Smooth muscle cell (in vitro differentiated cells): ENCODE measurements at regions not wholly inside any gene's neighbourhood (a gene's known extent, or its start where the extent isn't known, plus 50 kb on each side); places are given as distances from the start of the nearest gene placed in this dataset.

Experiments used
- DNase-seq: peaks from one replicate; lab custom pipeline; 2025; ENCODE audit not compliant: unreplicated experiment; lab: John Stamatoyannopoulos, UW
- H2AFZ ChIP-seq: fragments of 200-600 bp; sonication (generic); 2 replicates; pipeline ENCODE4 v1.6.0; 2016; ENCODE audit warnings: antibody characterized with exemption, low read depth, mild to moderate bottlenecking
- H3F3A ChIP-seq: fragments of 200-600 bp; sonication (generic); 2 replicates; pipeline ENCODE4 v1.6.0; 2017; ENCODE audit warnings: antibody characterized with exemption, low read depth
- H3K27ac ChIP-seq: fragments of 200-600 bp; sonication (generic); 2 replicates; pipeline ENCODE4 v1.5.1; 2016; ENCODE audit warnings: low read depth, mild to moderate bottlenecking
- H3K27me3 ChIP-seq: fragments of 200-600 bp; sonication (generic); 2 replicates; pipeline ENCODE4 v1.6.1; 2016; ENCODE audit warnings: low read depth, mild to moderate bottlenecking
- H3K36me3 ChIP-seq: fragments of 200-600 bp; sonication (generic); 2 replicates; pipeline ENCODE4 v1.5.1; 2016; ENCODE audit warnings: low read depth
- H3K4me1 ChIP-seq: fragments of 200-600 bp; sonication (generic); 2 replicates; pipeline ENCODE4 v1.5.1; 2016; ENCODE audit warnings: low read depth
- H3K4me2 ChIP-seq: fragments of 200-600 bp; sonication (generic); 2 replicates; pipeline ENCODE4 v1.6.0; 2016; ENCODE audit warnings: mild to moderate bottlenecking
- H3K4me3 ChIP-seq: fragments of 200-600 bp; sonication (generic); 2 replicates; pipeline ENCODE4 v1.5.1; 2016; ENCODE audit warnings: mild to moderate bottlenecking
- H3K79me2 ChIP-seq: fragments of 200-600 bp; sonication (generic); 2 replicates; pipeline ENCODE4 v1.6.0; 2016; ENCODE audit warnings: low read depth, mild to moderate bottlenecking
- H3K9ac ChIP-seq: fragments of 200-600 bp; sonication (generic); 2 replicates; pipeline ENCODE4 v1.6.0; 2016; ENCODE audit warnings: low read depth
- H3K9me3 ChIP-seq: fragments of 200-600 bp; sonication (generic); replicated peaks from 2 replicates; pipeline ENCODE4 v1.5.1; 2016; ENCODE audit warnings: low read depth
- H4K20me1 ChIP-seq: fragments of 200-600 bp; sonication (generic); 2 replicates; pipeline ENCODE4 v1.6.0; 2016; ENCODE audit warnings: low read depth
- CTCF ChIP-seq: fragments of 200-600 bp; sonication (generic); IDR thresholded peaks from 2 replicates; pipeline ENCODE4 v1.5.1; 2017; ENCODE audit warnings: borderline replicate concordance, mild to moderate bottlenecking, antibody characterized with exemption; ENCODE audit not compliant: insufficient read depth, poor library complexity, severe bottlenecking
- WGBS: methylation state at CpG from one replicate; pipeline ENCODE4 v1.1.7; 2016; ENCODE audit warnings: low lambda C conversion rate; 5-methylcytosine and 5-hydroxymethylcytosine counted together

- H3K4me2 ChIP-seq, result no peak overlapping the region
- peaks cover 5% of the 10 kb centered on the region for H3K4me1 ChIP-seq
- no peak overlapping the region for H3K9ac ChIP-seq
- no peak overlapping the region for H2AFZ ChIP-seq
- no peaks in the 10 kb centered on the region for H4K20me1 ChIP-seq
- H3F3A ChIP-seq, result no peaks in the 10 kb centered on the region
- no peak for DNase-seq
- H3K27me3 ChIP-seq, result peaks cover 3% of the 10 kb centered on the region
- H3K36me3 ChIP-seq, result no peaks in the 10 kb centered on the region
- no peak overlapping the region for H3K27ac ChIP-seq
- H3K9me3 ChIP-seq, result no peaks in the 10 kb centered on the region
- no peaks in the 10 kb centered on the region for H3K79me2 ChIP-seq
- WGBS, result 77% methylated on average over 8 of the region's 8 CpGs
- TF ChIP-seq CTCF, result no peak
- no peak overlapping the region for H3K4me3 ChIP-seq
These were observed 728.5 kb upstream of the ADAMTS16 start for GRCh38 chr5:4411664-4412063.

- Histone ChIP-seq H2AFZ (no peak overlapping the region), H3K4me1 (peaks cover 5% of the 10 kb centered on the region), H3K36me3 (no peaks in the 10 kb centered on the region), H3K27me3 (peaks cover 3% of the 10 kb centered on the region), H3F3A (no peaks in the 10 kb centered on the region), H3K79me2 (no peaks in the 10 kb centered on the region), H3K9me3 (no peaks in the 10 kb centered on the region), H3K9ac (no peak overlapping the region), H3K27ac (no peak overlapping the region), H4K20me1 (no peaks in the 10 kb centered on the region), H3K4me2 (no peak overlapping the region), H3K4me3 (no peak overlapping the region)
- DNase-seq, result no peak
- TF ChIP-seq CTCF, result no peak
- 76% methylated on average over 8 of the region's 8 CpGs for WGBS
These were observed 726.1 kb upstream of the ADAMTS16 start for GRCh38 chr5:4413996-4414395.

DNA sequence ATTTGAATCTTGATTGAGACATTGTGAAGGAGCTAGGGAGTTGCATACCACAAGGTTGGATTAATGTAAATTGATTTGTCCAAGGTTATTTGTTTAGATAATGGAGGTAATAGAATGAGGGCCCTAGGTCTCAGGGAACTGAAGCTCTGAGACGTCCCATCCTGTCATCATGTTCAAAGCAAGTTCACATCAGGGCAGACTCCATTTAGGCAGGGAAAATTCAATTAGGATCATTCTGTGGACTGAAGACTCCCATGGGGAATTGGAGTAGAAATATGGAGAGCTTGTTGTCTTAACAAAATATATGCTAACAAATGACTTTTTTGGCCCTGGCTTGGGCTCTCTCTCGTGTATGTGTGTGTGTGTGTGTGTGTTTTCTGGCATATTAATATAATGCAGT lies 722.0 kb upstream of the ADAMTS16 start:
- 75% methylated on average over 2 of the region's 2 CpGs for WGBS
- H3F3A ChIP-seq, result no peaks in the 10 kb centered on the region

More for the DNA sequence above, 722.0 kb upstream of the ADAMTS16 start:
- no peaks in the 10 kb centered on the region for H3K9me3 ChIP-seq
- H3K4me2 ChIP-seq, result no peak overlapping the region
- no peak overlapping the region for H3K27ac ChIP-seq
- peaks cover 5% of the 10 kb centered on the region for H3K4me1 ChIP-seq
- no peaks in the 10 kb centered on the region for H3K27me3 ChIP-seq
- TF ChIP-seq CTCF, result no peak
- H3K4me3 ChIP-seq, result no peak overlapping the region
- H2AFZ ChIP-seq, result no peak overlapping the region
- no peaks in the 10 kb centered on the region for H3K79me2 ChIP-seq
- no peaks in the 10 kb centered on the region for H4K20me1 ChIP-seq
- no peak overlapping the region for H3K9ac ChIP-seq
- no peaks in the 10 kb centered on the region for H3K36me3 ChIP-seq
- DNase-seq, result no peak
